Suprapubic skin (tissue), 4 donors: ENCODE measurements at regions not wholly inside any gene's neighbourhood (a gene's known extent, or its start where the extent isn't known, plus 50 kb on each side); places are given as distances from the start of the nearest gene placed in this dataset.

ENCODE experiments used
- DNase-seq, 2 donors: peaks; one replicate each; pipeline ENCODE4 v3.0.0-alpha.2; 2019; ENCODE audit warnings: low spot score in 2 of 2
- H3K27ac ChIP-seq: fragments of 200-600 bp; sonication (generic); one replicate; pipeline ENCODE4 v1.5.1; 2019
- H3K27me3 ChIP-seq: fragments of 200-600 bp; sonication (generic); one replicate; pipeline ENCODE4 v1.5.1; 2019
- H3K36me3 ChIP-seq: fragments of 200-600 bp; sonication (generic); one replicate; pipeline ENCODE4 v1.5.1; 2019
- H3K4me1 ChIP-seq: fragments of 200-600 bp; sonication (generic); one replicate; pipeline ENCODE4 v1.5.1; 2019
- H3K4me3 ChIP-seq: fragments of 200-600 bp; sonication (generic); one replicate; pipeline ENCODE4 v1.5.1; 2019; ENCODE audit warnings: mild to moderate bottlenecking
- H3K9me3 ChIP-seq: fragments of 200-600 bp; sonication (generic); one replicate; pipeline ENCODE4 v1.5.1; 2019
- EP300 ChIP-seq: sonication (generic); formaldehyde crosslinking; IDR thresholded peaks from one replicate; pipeline ENCODE4 v1.6.1; 2017; ENCODE audit warnings: antibody characterized with exemption
- POLR2A ChIP-seq, 2 donors: fragments of 450-650 bp; IDR thresholded peaks; one replicate each; pipeline ENCODE4 v1.6.1; 2017; ENCODE audit warnings: antibody characterized with exemption in 2 of 2, mild to moderate bottlenecking in 2 of 2, moderate library complexity in 2 of 2
- POLR2AphosphoS5 ChIP-seq, 3 donors: sonication (generic); formaldehyde crosslinking; IDR thresholded peaks; one replicate each; pipeline ENCODE4 v1.6.1; 2017; ENCODE audit warnings: antibody characterized with exemption in 3 of 3
- WGBS: methylation state at CpG from one replicate; pipeline ENCODE4 v1.1.5; 2018; 5-methylcytosine and 5-hydroxymethylcytosine counted together
- TF ChIP-seq, protein P1 (sequence below), 2 donors: fragments of 200-600 bp in 1 of 2; fragments of 450-650 bp in 1 of 2; sonication (generic) in 1 of 2; IDR thresholded peaks; one replicate each; pipeline ENCODE4 v1.5.1; 2016 to 2019; ENCODE audit warnings: antibody characterized with exemption in 2 of 2, mild to moderate bottlenecking in 1 of 2, moderate library complexity in 1 of 2

DNA sequence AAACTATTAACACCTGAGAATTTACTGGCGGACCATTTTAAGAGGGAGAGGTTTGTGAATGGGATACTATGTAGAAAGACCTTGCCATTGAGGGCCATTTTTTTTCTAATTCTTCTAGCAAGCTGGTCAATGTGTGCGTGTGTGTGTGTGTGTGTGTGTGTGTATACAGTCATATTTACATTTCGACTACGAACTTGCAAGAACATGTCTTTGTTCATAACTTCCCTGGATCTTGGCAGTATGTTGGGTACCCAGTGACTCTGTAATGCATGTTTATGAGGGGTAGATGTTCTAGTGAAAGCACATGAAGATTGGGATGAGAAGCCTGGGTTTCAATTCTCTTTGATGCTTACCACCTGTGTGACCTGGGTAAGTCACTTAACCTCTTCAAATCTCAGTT is 133.6 kb downstream of the UBE2E3 start:
- Histone ChIP-seq H3K27me3 (no peaks in the 10 kb centered on the region), H3K4me3 (no peak overlapping the region), H3K4me1 (no peaks in the 10 kb centered on the region), H3K9me3 (no peaks in the 10 kb centered on the region), H3K27ac (no peak overlapping the region), H3K36me3 (no peaks in the 10 kb centered on the region)
- WGBS: 90% methylated on average over 4 of the region's 4 CpGs
- TF ChIP-seq POLR2AphosphoS5 (IDR thresholded peaks at IDR 0.05) (no peak), EP300 (no peak), POLR2A (IDR thresholded peaks at IDR 0.05) (no peak)
- TF ChIP-seq, protein P1, sequence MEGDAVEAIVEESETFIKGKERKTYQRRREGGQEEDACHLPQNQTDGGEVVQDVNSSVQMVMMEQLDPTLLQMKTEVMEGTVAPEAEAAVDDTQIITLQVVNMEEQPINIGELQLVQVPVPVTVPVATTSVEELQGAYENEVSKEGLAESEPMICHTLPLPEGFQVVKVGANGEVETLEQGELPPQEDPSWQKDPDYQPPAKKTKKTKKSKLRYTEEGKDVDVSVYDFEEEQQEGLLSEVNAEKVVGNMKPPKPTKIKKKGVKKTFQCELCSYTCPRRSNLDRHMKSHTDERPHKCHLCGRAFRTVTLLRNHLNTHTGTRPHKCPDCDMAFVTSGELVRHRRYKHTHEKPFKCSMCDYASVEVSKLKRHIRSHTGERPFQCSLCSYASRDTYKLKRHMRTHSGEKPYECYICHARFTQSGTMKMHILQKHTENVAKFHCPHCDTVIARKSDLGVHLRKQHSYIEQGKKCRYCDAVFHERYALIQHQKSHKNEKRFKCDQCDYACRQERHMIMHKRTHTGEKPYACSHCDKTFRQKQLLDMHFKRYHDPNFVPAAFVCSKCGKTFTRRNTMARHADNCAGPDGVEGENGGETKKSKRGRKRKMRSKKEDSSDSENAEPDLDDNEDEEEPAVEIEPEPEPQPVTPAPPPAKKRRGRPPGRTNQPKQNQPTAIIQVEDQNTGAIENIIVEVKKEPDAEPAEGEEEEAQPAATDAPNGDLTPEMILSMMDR (IDR thresholded peaks at IDR 0.05): no peak
- no peak for DNase-seq

GRCh38 chr2:181116261-181116660 is 135.9 kb downstream of the UBE2E3 start:
- no peak for DNase-seq
- TF ChIP-seq POLR2A (IDR thresholded peaks at IDR 0.05) (no peak), EP300 (no peak), POLR2AphosphoS5 (IDR thresholded peaks at IDR 0.05) (no peak)
- TF ChIP-seq, protein P1 (IDR thresholded peaks at IDR 0.05): no peak
- H3K27ac ChIP-seq: no peak overlapping the region
- no peak overlapping the region for H3K4me3 ChIP-seq
- H3K36me3 ChIP-seq: no peaks in the 10 kb centered on the region
- 62% methylated on average over 1 of the region's 1 CpG for WGBS
- no peaks in the 10 kb centered on the region for H3K27me3 ChIP-seq
- no peaks in the 10 kb centered on the region for H3K9me3 ChIP-seq
- H3K4me1 ChIP-seq: no peaks in the 10 kb centered on the region

DNA sequence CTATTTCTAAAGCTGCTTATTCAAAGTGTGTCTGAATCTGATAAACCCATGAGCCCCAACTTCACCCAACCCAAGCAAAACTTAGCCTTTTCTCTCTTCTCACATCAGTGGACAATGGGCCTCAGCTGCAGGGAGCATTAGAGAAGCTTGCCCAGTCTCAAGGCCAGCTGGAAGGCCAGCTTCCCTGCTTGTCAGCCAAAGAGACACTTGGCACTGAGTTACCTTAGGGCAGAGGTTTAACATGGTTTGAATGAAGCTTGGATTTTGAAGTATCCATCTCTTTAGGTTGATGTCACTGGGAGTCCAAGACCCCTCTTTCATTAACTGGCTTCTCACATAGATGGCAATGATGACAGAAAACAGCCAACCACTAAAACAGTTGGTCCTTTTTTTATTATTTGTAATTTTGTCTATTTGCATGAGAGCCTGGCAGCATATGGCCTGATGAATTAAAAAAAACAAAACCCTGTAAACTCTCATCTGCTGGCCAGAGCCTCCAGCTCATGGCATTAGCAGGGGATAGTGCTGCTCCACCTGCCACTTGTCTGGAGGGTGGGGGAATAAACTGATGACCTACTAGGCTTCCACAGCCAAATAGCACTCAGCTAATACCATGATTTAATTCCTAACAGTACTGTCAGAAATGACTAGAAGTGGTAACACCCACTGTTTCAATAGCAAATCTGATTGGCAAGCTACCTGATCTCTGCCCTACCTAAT is 137.0 kb downstream of the UBE2E3 start:
- Histone ChIP-seq H3K4me1 (no peaks in the 10 kb centered on the region), H3K27ac (no peak overlapping the region), H3K4me3 (no peak overlapping the region), H3K9me3 (no peaks in the 10 kb centered on the region), H3K36me3 (no peaks in the 10 kb centered on the region), H3K27me3 (no peaks in the 10 kb centered on the region)
- DNase-seq: no peak
- TF ChIP-seq EP300 (no peak), POLR2A (IDR thresholded peaks at IDR 0.05) (no peak), POLR2AphosphoS5 (IDR thresholded peaks at IDR 0.05) (no peak)
- TF ChIP-seq, protein P1 (IDR thresholded peaks at IDR 0.05): no peak

GRCh38 chr2:181120625-181121024 is 140.2 kb downstream of the UBE2E3 start:
- no peaks in the 10 kb centered on the region for H3K27me3 ChIP-seq
- no peaks in the 10 kb centered on the region for H3K4me1 ChIP-seq
- H3K36me3 ChIP-seq: no peaks in the 10 kb centered on the region
- H3K9me3 ChIP-seq: no peaks in the 10 kb centered on the region
- no peak for TF ChIP-seq EP300
- no peak for TF ChIP-seq POLR2A (IDR thresholded peaks at IDR 0.05)
- TF ChIP-seq, protein P1 (IDR thresholded peaks at IDR 0.05): no peak
- no peak for TF ChIP-seq POLR2AphosphoS5 (IDR thresholded peaks at IDR 0.05)
- whole genome bisulfite sequencing: 76% methylated on average over 1 of the region's 1 CpG
- H3K27ac ChIP-seq: no peak overlapping the region
- no peak overlapping the region for H3K4me3 ChIP-seq
- DNase-seq: no peak

GRCh38 chr2:181121996-181122395 is 141.6 kb downstream of the UBE2E3 start:
- Histone ChIP-seq H3K4me1 (no peaks in the 10 kb centered on the region), H3K27me3 (no peaks in the 10 kb centered on the region), H3K27ac (no peak overlapping the region), H3K36me3 (no peaks in the 10 kb centered on the region), H3K9me3 (no peaks in the 10 kb centered on the region), H3K4me3 (no peak overlapping the region)
- DNase-seq: no peak
- TF ChIP-seq POLR2AphosphoS5 (IDR thresholded peaks at IDR 0.05) (no peak), POLR2A (IDR thresholded peaks at IDR 0.05) (no peak), EP300 (no peak)
- TF ChIP-seq, protein P1 (IDR thresholded peaks at IDR 0.05): no peak
